GM12875 (cell line): ENCODE measurements at regions not wholly inside any gene's neighbourhood (a gene's known extent, or its start where the extent isn't known, plus 50 kb on each side); places are given as distances from the start of the nearest gene placed in this dataset.

Source experiments
- H3K4me3 ChIP-seq: one replicate; pipeline ENCODE4 v1.5.1; 2011; ENCODE audit warnings: low read depth, low read length, control low read depth
- TF ChIP-seq, protein P1 (sequence below): IDR thresholded peaks from 2 replicates; pipeline ENCODE4 v1.5.1; 2011; ENCODE audit warnings: low read depth, mild to moderate bottlenecking, control low read depth, inconsistent platforms, low read length, moderate library complexity, borderline replicate concordance; ENCODE audit not compliant: insufficient read depth

DNA sequence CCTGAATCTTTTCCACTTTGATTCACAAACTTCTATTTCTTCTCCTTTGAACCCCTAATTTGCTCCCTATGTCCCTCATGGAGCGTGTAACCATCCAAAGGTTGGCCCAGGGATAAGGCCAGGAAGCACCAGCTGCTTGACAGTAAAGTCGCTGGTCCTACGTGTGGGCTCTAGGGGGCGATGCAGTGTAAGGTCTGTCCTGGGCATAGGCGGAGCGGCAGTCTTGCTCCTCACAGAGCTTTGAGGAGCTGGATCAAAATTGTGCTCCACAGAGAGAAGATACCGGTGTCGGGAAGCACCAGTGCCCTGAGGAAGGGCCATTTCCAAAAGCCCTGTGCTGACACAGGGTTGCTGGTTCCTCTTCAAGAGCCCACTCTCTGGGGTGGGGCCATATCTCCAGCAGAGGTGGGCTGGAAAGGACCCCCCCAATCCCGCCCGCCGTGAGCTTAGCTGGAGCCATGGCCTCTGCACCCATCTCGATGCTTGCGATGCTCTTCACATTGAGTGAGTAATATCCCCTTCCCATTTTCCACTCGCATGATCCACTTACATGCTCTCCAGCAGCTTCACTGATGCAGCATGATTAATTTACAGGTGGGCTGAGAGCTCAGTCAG lies 49.9 kb upstream of the OR4E1 start:
- no peak overlapping the region for H3K4me3 ChIP-seq
- TF ChIP-seq, protein P1, sequence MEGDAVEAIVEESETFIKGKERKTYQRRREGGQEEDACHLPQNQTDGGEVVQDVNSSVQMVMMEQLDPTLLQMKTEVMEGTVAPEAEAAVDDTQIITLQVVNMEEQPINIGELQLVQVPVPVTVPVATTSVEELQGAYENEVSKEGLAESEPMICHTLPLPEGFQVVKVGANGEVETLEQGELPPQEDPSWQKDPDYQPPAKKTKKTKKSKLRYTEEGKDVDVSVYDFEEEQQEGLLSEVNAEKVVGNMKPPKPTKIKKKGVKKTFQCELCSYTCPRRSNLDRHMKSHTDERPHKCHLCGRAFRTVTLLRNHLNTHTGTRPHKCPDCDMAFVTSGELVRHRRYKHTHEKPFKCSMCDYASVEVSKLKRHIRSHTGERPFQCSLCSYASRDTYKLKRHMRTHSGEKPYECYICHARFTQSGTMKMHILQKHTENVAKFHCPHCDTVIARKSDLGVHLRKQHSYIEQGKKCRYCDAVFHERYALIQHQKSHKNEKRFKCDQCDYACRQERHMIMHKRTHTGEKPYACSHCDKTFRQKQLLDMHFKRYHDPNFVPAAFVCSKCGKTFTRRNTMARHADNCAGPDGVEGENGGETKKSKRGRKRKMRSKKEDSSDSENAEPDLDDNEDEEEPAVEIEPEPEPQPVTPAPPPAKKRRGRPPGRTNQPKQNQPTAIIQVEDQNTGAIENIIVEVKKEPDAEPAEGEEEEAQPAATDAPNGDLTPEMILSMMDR, result peak; percentile 49; the same call in 1 of the 2 replicates
